ENCODE measurements at regions not wholly inside any gene's neighbourhood (a gene's known extent, or its start where the extent isn't known, plus 50 kb on each side); places are given as distances from the start of the nearest gene placed in this dataset.

DNA sequence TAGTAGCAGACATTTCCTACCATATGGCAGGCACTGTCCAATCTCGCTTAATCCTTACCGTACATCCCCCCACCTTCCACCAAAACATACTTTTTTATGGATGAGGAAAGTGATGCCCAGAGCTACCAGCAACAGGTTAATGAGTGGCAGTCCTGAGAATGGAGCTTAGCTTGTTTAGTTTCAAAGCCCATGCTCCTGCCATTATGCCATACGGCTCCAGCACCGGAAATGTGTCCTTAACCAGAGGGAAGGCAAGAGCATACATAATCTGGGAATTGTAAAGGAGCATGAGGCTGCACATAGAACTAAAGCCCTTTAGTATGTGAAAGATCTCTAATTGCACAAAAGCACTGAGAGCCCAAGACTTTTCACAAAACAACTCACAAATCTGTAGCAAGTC is 155.9 kb upstream of the PHYHIPL start:
- TF ChIP-seq CTCF (conservative IDR thresholded peaks at IDR 0.05 in 1 of 2, IDR thresholded peaks at IDR 0.05 in 1 of 2; ENCODE audit: extremely low read depth in 1 of 2, insufficient read depth in 1 of 2, low read depth in 1 of 2, low read length in 2 of 2), result no peak
- TF ChIP-seq EZH2 (IDR thresholded peaks at IDR 0.05; ENCODE audit: borderline replicate concordance, low read length), result no peak

Data from mammary epithelial cell (primary cell).